ENCODE measurements at regions not wholly inside any gene's neighbourhood (a gene's known extent, or its start where the extent isn't known, plus 50 kb on each side); places are given as distances from the start of the nearest gene placed in this dataset.

- Mint-ChIP-seq H3K27me3 (peaks cover 21% of the 10 kb centered on the region), H3K4me1 (no peaks in the 10 kb centered on the region), H3K4me3 (no peak overlapping the region), H3K9me3 (ENCODE audit: insufficient read depth) (no peaks in the 10 kb centered on the region), H3K27ac (no peak overlapping the region)
- no CpG with 5 or more reads among the region's 1 CpG for whole genome bisulfite sequencing (ENCODE audit: insufficient coverage)
- ChIA-PET CTCF (no interaction called here), POLR2A (no interaction called here)
- no peaks in the 10 kb centered on the region for H3K36me3 ChIP-seq (replicated peaks in 1 of 2; ENCODE audit: control extremely low read depth in 1 of 2, control insufficient read depth in 1 of 2, extremely low read depth in 1 of 2, insufficient read depth in 2 of 2, low read length in 1 of 2)
- H3K27ac ChIP-seq (ENCODE audit: low read length in 2 of 2) = no peak overlapping the region
- no peak overlapping the region for H3K9ac ChIP-seq (ENCODE audit: low read length)
- no peaks in the 10 kb centered on the region for H3K79me2 ChIP-seq (ENCODE audit: control insufficient read depth, insufficient read depth, low read length)
- H3K9me3 ChIP-seq (ENCODE audit: control extremely low read depth in 1 of 3, control insufficient read depth in 2 of 3, insufficient read depth in 1 of 3, low read length in 2 of 3) = no peaks in the 10 kb centered on the region
- H3K27me3 ChIP-seq (replicated peaks in 1 of 4; ENCODE audit: control extremely low read depth in 1 of 4, control insufficient read depth in 3 of 4, insufficient read depth in 4 of 4, low read length in 3 of 4) = no peaks in the 10 kb centered on the region
- intact Hi-C loops (cut with micrococcal nuclease) = no loop called here
- H4K20me1 ChIP-seq (ENCODE audit: control insufficient read depth, insufficient read depth, low read length, poor library complexity, severe bottlenecking) = no peaks in the 10 kb centered on the region
- no peak overlapping the region for H3K4me3 ChIP-seq (ENCODE audit: control extremely low read depth in 1 of 5, extremely low read depth in 1 of 5, insufficient read depth in 1 of 5, low read depth in 2 of 5, low read length in 4 of 5)
- no peak for DNase-seq
- H2AFZ ChIP-seq (ENCODE audit: insufficient read depth, low read depth, low read length, poor library complexity, severe bottlenecking) = no peak overlapping the region
- H3K4me1 ChIP-seq (ENCODE audit: control insufficient read depth in 2 of 2, insufficient read depth in 2 of 2, low read length in 2 of 2) = no peaks in the 10 kb centered on the region
- TF ChIP-seq CTCF (IDR thresholded peaks at IDR 0.05) = no peak
- no peak for TF ChIP-seq EZH2 (IDR thresholded peaks at IDR 0.05; ENCODE audit: borderline replicate concordance, insufficient read depth, low read depth, low read length, poor library complexity, severe bottlenecking)
- H3K4me2 ChIP-seq (replicated peaks; ENCODE audit: low read depth, low read length, poor library complexity, severe bottlenecking) = no peak overlapping the region
- no peak for ATAC-seq (ENCODE audit: low read depth)
Observed at GRCh38 chr7:47132471-47132870, 449.4 kb downstream of the TNS3 start.

GRCh38 chr7:47128700-47129099 lies 453.2 kb downstream of the TNS3 start:
- Mint-ChIP-seq H3K27ac (no peak overlapping the region), H3K4me3 (no peak overlapping the region), H3K4me1 (no peaks in the 10 kb centered on the region), H3K27me3 (peaks cover 18% of the 10 kb centered on the region), H3K9me3 (ENCODE audit: insufficient read depth) (no peaks in the 10 kb centered on the region)
- TF ChIP-seq CTCF (IDR thresholded peaks at IDR 0.05) (no peak), EZH2 (IDR thresholded peaks at IDR 0.05; ENCODE audit: borderline replicate concordance, insufficient read depth, low read depth, low read length, poor library complexity, severe bottlenecking) (no peak)
- H3K27me3 ChIP-seq (replicated peaks in 1 of 4; ENCODE audit: control extremely low read depth in 1 of 4, control insufficient read depth in 3 of 4, insufficient read depth in 4 of 4, low read length in 3 of 4) = no peaks in the 10 kb centered on the region
- ChIA-PET POLR2A (no interaction called here), CTCF (no interaction called here)
- DNase-seq (no peak), ATAC-seq (ENCODE audit: low read depth) (no peak)
- no peak overlapping the region for H2AFZ ChIP-seq (ENCODE audit: insufficient read depth, low read depth, low read length, poor library complexity, severe bottlenecking)
- H3K79me2 ChIP-seq (ENCODE audit: control insufficient read depth, insufficient read depth, low read length) = no peaks in the 10 kb centered on the region
- H3K4me3 ChIP-seq (ENCODE audit: control extremely low read depth in 1 of 5, extremely low read depth in 1 of 5, insufficient read depth in 1 of 5, low read depth in 2 of 5, low read length in 4 of 5) = no peak overlapping the region
- H3K4me1 ChIP-seq (ENCODE audit: control insufficient read depth in 2 of 2, insufficient read depth in 2 of 2, low read length in 2 of 2) = no peaks in the 10 kb centered on the region
- no peak overlapping the region for H3K4me2 ChIP-seq (replicated peaks; ENCODE audit: low read depth, low read length, poor library complexity, severe bottlenecking)
- H3K27ac ChIP-seq (ENCODE audit: low read length in 2 of 2) = no peak overlapping the region
- H4K20me1 ChIP-seq (ENCODE audit: control insufficient read depth, insufficient read depth, low read length, poor library complexity, severe bottlenecking) = no peaks in the 10 kb centered on the region
- H3K9ac ChIP-seq (ENCODE audit: low read length) = no peak overlapping the region
- intact Hi-C loops (cut with micrococcal nuclease) = no loop called here
- H3K9me3 ChIP-seq (ENCODE audit: control extremely low read depth in 1 of 3, control insufficient read depth in 2 of 3, insufficient read depth in 1 of 3, low read length in 2 of 3) = no peaks in the 10 kb centered on the region
- H3K36me3 ChIP-seq (replicated peaks in 1 of 2; ENCODE audit: control extremely low read depth in 1 of 2, control insufficient read depth in 1 of 2, extremely low read depth in 1 of 2, insufficient read depth in 2 of 2, low read length in 1 of 2) = no peaks in the 10 kb centered on the region
